GM18511 (cell line): ENCODE measurements at regions not wholly inside any gene's neighbourhood (a gene's known extent, or its start where the extent isn't known, plus 50 kb on each side); places are given as distances from the start of the nearest gene placed in this dataset.
"Not testable (repeated sequence)": the region's sequence is repeated elsewhere in the genome, so short reads cannot be mapped to it uniquely, and the experiment has no call there.

ENCODE experiments used
- ATAC-seq: cut with Tn5 transposase; IDR thresholded peaks from one replicate; pipeline ENCODE4 v1.9.1; 2021; ENCODE audit warnings: mild to moderate bottlenecking, moderate library complexity; ENCODE audit not compliant: unreplicated experiment

DNA sequence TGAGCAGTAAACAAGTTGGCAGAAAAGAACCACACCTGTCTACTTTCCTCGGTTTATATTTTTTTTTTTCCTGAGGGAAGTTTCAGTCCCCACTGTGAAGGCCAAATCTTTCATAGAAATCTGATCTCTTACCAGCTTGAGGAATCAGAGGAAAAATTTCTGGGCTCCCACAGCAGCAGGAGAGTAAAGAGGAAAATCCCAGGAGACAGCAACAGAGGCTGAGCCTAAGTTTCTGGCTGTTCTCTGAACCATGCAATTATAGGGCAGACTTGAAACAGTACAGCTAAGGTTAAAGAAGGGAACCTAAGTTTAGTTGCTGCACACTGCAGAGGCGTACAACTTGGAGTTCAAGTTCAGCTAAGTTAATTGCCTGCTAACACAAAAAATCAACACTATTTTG, 1090.9 kb upstream of the INTU start:
- ATAC-seq = no peak

DNA sequence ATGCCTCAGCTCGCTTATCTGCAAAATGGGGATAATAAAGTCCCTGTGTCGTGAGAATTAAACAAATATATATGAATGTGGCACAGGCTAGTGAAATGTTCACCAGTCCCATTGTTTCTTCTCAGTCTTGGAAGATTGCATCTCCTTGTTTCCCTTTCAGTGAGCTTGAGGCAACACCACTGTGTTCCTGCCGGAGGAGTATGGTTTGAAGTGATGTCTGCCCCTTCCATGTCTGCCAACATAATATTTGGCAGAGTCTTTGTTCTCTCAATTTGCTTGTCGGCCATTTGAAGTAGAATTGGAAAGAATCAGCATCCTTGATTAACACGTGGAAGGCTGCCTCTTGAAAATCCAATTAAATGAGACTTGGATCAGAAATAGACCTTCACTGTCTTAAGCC, 1088.5 kb upstream of the INTU start:
- ATAC-seq = no peak

DNA sequence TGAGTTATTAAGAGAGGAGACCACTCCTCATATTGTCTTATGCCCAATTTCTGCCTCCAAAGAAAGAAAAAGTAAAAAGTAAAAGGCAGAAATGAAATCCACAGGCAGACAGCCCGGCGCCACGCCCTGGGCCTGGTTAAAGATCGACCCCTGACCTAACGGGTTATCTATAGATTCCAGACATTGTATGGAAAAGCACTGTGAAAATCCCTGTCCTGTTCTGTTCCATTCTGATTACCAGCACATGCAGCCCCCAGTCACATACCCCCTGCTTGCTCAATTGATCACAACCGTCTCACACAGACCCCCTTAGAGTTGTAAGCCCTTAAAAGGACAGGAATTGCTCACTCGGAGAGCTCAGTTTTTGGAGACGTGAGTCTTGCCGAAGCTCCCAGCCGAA, 1086.6 kb upstream of the INTU start:
- not testable (repeated sequence) for ATAC-seq

- ATAC-seq = no peak
Observed at GRCh38 chr4:126547352-126547751, 1085.4 kb upstream of the INTU start.

DNA sequence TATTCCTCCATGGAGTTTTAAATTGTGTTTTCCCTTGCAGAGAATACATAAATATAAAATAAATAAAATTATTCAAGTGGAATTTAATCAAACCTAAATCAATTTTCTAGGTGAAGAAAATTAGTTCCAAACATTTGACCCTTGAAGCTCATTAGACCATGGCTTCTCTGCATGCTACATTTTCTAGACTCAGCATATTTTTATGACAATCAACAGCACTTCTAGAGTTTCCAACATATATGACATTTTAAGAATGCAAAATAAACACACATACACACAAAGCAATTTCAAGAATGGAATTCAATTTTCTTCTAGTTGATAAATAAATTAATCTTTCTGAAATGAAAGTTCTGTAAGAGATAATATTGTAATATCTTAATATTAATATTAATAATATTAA, 1083.9 kb upstream of the INTU start:
- no peak for ATAC-seq

DNA sequence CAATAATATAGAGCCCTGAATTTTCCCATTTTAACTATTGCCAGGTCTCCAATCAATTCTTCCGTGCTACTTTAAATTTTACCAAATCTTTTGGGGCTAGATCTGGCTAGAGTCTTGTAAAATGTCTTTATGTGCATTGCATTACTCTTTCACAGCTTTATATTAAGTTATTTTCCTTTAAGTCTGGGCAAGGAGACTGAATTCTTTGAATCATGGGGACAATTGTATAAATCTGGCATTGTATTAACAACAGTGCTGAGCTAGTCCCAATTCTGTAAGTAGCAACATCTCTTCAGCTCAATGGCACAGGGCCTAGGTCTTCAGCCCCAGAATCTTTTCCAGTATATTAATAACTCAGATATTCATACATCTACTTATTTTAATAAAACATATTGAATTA, 1080.4 kb upstream of the INTU start:
- ATAC-seq = no peak

DNA sequence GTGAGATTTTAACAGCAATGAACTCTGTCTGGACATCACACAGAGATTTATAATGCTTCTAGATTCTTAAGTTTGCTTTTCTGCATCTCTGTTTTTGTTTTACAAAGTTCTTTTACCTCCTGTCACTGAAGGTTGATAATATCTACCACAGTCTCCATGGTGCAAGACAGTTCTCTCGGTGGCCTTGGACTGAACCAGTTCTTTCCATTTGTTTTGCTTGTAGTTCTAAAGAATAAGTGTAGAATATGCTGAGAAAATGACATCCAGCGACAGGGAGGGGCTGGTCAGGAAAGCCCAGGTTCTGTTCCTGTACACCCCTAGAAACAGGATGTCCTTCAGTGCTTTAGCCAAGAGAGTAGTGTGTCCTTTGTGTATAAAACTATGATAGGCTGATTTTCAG, 1079.5 kb upstream of the INTU start:
- no peak for ATAC-seq

DNA sequence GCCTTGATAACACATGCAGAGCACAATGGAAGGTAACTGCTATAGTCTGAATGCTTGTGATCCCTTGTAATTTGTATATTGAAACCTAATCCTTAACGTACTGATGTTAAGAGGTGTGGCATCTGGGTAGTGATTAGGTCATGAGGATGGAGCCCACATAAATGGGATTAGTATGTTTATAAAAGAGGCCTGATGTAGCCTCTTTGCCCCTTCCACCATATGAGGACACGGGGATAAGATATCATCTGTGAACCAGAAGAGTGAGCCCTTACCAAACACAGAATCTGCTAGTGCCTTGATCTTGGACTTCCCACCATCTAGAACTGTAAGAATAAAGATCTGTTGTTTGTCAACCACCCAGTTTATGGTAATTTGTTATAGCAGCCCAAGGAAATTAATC, 1074.2 kb upstream of the INTU start:
- no peak for ATAC-seq

DNA sequence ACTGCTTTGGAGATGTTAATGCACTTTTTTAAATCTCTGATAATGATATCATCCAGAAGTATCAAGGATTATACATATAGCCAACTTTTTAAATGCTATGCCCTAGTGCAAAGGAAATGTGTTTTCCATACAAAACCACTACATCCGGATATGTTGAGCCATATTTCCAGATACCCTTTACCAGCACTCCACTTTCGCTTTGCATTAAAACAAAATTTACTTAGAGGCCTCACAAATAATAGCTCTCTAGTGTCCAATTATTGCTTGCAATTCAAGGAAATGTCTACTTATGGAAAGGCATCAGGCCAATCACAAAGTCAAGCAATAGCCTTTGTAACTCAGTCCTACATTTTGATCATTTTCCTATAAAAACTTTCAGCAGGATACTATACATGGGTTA, 1072.8 kb upstream of the INTU start:
- ATAC-seq = no peak

DNA sequence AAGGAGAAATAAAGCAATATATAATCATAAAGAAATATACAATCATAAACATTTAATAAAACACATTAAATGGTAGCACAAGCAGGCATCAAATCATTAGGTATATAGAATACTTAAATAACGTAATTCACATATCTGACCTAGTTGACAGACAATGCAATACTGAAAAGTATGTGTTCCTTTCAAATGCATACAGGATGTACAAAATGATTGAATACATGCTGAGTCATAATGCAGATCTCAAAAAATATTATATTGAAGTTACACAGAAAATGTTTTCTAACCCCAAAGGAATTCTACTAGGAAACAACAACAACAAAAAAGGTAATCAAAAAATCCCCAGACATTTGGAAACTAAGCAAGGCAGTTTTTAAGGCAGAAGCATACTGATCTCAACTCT, 1072.0 kb upstream of the INTU start:
- ATAC-seq = no peak

- ATAC-seq = no peak
Observed at GRCh38 chr4:126563389-126563788, 1069.4 kb upstream of the INTU start.

- no peak for ATAC-seq
Observed at GRCh38 chr4:126564283-126564854, 1068.4 kb upstream of the INTU start.

GRCh38 chr4:126568652-126569570, 1063.8 kb upstream of the INTU start:
- no peak for ATAC-seq

GRCh38 chr4:126572264-126572663, 1060.5 kb upstream of the INTU start:
- no peak for ATAC-seq

GRCh38 chr4:126582737-126583136, 1050.0 kb upstream of the INTU start:
- no peak for ATAC-seq

GRCh38 chr4:126583509-126583908, 1049.2 kb upstream of the INTU start:
- ATAC-seq = no peak

- ATAC-seq = no peak
Observed at GRCh38 chr4:126591583-126591982, 1041.2 kb upstream of the INTU start.

DNA sequence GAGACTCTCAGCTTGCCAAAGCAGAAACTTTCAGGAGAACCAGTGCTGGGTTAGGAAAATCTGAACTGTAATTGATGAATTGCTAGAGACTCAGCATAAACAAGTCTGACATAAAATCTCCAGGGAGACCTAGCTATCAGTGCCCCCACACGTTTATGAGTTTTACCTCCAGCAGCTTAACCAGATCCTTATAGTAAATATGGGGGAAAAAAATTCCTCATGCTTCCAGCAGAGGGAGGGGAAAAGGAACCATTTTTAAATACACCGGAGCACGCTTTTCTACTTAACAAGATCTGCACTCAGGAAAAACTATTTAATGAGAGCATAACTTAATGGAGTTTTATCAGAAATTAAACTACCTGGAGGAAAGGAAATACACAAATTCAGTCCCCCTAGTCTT, 1040.7 kb upstream of the INTU start:
- ATAC-seq = no peak

DNA sequence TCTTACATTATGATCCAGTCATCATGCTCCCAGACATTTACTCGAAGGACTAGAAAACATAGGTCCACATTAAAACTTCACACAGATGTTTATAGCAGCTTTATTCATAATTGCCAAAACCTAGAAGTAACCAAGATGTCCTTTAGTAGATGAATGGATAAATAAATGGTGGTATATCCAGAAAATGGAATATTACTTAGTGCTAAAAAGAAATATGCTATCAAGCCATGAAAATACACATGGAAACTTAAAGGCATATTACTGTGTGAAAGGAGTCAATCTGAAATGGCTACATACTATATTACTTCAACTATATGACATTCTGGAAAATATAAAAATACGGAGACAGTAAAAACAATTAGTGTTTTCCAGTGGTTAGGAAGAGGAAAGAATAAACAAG, 1039.1 kb upstream of the INTU start:
- ATAC-seq = no peak

DNA sequence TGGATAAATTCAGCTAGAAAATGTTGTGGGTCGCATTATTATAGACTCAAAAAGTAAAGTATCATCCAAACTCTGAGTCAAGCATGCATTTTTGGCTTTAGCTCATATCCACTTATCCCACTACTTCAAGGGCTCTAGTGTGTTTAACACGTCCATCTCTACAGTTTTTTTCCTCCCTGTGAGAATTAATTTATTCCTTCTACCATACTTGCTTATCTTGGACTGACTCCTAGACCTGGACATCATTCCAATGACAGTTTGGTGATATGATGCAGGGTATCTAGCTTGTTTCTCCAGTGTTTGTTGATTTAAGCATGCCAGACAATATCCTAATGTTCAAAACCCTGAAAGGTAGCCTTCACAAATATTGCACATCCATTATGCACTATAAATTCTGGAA, 1037.1 kb upstream of the INTU start:
- ATAC-seq = no peak

GRCh38 chr4:126599746-126600145, 1033.0 kb upstream of the INTU start:
- ATAC-seq = no peak

GRCh38 chr4:126603210-126603609, 1029.5 kb upstream of the INTU start:
- no peak for ATAC-seq

DNA sequence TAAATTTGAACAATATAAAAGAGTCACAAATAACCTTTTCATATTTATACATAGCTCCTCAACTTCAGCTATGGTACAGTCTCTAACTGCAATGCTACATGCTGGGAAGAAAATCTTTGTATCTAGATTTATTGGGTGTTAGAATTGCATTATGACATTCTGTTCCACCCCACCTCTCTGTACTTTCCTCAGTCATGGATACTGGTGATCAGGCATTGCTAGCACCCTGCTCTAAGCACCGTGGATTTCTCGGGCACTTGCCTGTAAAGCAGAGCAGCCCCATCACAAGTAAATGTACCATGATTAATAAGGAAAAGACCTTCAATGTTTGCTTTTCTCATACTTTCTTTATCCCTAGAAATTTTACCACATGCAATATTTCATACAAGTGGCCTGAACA, 1028.9 kb upstream of the INTU start:
- ATAC-seq = no peak
